Fibroblast of skin of left quadriceps (primary cell): ENCODE measurements at regions not wholly inside any gene's neighbourhood (a gene's known extent, or its start where the extent isn't known, plus 50 kb on each side); places are given as distances from the start of the nearest gene placed in this dataset.
"Not testable (repeated sequence)": the region's sequence is repeated elsewhere in the genome, so short reads cannot be mapped to it uniquely, and the experiment has no call there.

ENCODE experiments used
- DNase-seq, 2 experiments: peaks; one replicate each; pipeline ENCODE4 v3.0.0-alpha.2; 2013; ENCODE audit warnings: low read depth in 2 of 2

- no peak for DNase-seq
Measured at GRCh38 chr1:208942394-208943130, 641.0 kb upstream of the CAMK1G start.

- DNase-seq, result no peak
Measured at GRCh38 chr1:208943291-208943690, 640.2 kb upstream of the CAMK1G start.

GRCh38 chr1:208944981-208945451 lies 638.5 kb upstream of the CAMK1G start:
- DNase-seq, result no peak

GRCh38 chr1:208950206-208950605 lies 633.3 kb upstream of the CAMK1G start:
- DNase-seq, result no peak

GRCh38 chr1:208951026-208951525 lies 632.4 kb upstream of the CAMK1G start:
- DNase-seq, result no peak

GRCh38 chr1:208951908-208952307 lies 631.6 kb upstream of the CAMK1G start:
- no peak for DNase-seq

GRCh38 chr1:208962867-208963266 lies 620.6 kb upstream of the CAMK1G start:
- DNase-seq, result no peak

GRCh38 chr1:208965351-208965750 lies 618.2 kb upstream of the CAMK1G start:
- no peak for DNase-seq

GRCh38 chr1:208967334-208967733 lies 616.2 kb upstream of the CAMK1G start:
- DNase-seq, result no peak

GRCh38 chr1:208974717-208975116 lies 608.8 kb upstream of the CAMK1G start:
- DNase-seq, result no peak

- no peak for DNase-seq
Measured at GRCh38 chr1:208975456-208975855, 608.1 kb upstream of the CAMK1G start.

- no peak for DNase-seq
Measured at GRCh38 chr1:208977012-208977411, 606.5 kb upstream of the CAMK1G start.

GRCh38 chr1:208977638-208978256 lies 605.8 kb upstream of the CAMK1G start:
- no peak for DNase-seq

GRCh38 chr1:208979776-208980175 lies 603.7 kb upstream of the CAMK1G start:
- DNase-seq, result no peak

- DNase-seq, result no peak
Measured at GRCh38 chr1:208980605-208981004, 602.9 kb upstream of the CAMK1G start.

- DNase-seq, result no peak
Measured at GRCh38 chr1:208985231-208985630, 598.3 kb upstream of the CAMK1G start.

- peak; percentile 46 to 47 for DNase-seq
Measured at GRCh38 chr1:208988811-208989222, 594.7 kb upstream of the CAMK1G start.

- DNase-seq, result no peak
Measured at GRCh38 chr1:208990456-208990855, 593.1 kb upstream of the CAMK1G start.

GRCh38 chr1:208997053-208997452 lies 586.5 kb upstream of the CAMK1G start:
- not testable (repeated sequence) for DNase-seq

GRCh38 chr1:208997726-208998312 lies 585.7 kb upstream of the CAMK1G start:
- DNase-seq, result no peak

GRCh38 chr1:209008586-209008985 lies 574.9 kb upstream of the CAMK1G start:
- no peak for DNase-seq

GRCh38 chr1:209010475-209011230 lies 572.9 kb upstream of the CAMK1G start:
- no peak for DNase-seq
